Sigmoid colon (tissue), 6 donors: ENCODE measurements at regions not wholly inside any gene's neighbourhood (a gene's known extent, or its start where the extent isn't known, plus 50 kb on each side); places are given as distances from the start of the nearest gene placed in this dataset.

ENCODE experiments used
- DNase-seq: peaks from one replicate; pipeline ENCODE4 v3.0.0-alpha.2; 2019
- H3K27ac ChIP-seq, 4 donors: fragments of 200-600 bp; sonication (generic); one replicate each; pipeline ENCODE4 v1.5.1; 2016 to 2019; ENCODE audit warnings: mild to moderate bottlenecking in 1 of 4
- H3K27me3 ChIP-seq, 3 donors: fragments of 200-600 bp; sonication (generic); one replicate each; pipeline ENCODE4 v1.5.1; 2019; ENCODE audit warnings: mild to moderate bottlenecking in 1 of 3
- H3K36me3 ChIP-seq, 4 donors: fragments of 200-600 bp; sonication (generic); one replicate each; pipeline ENCODE4 v1.5.1; 2016 to 2019
- H3K4me1 ChIP-seq, 4 donors: fragments of 200-600 bp; sonication (generic); one replicate each; pipeline ENCODE4 v1.5.1; 2017 to 2019
- H3K4me3 ChIP-seq, 4 donors: fragments of 200-600 bp; sonication (generic); one replicate each; pipeline ENCODE4 v1.5.1; 2017 to 2019; ENCODE audit warnings: mild to moderate bottlenecking in 2 of 4, moderate library complexity in 1 of 4
- H3K9me3 ChIP-seq, 4 donors: fragments of 200-600 bp in 3 of 4; sonication (generic) in 3 of 4; one replicate each; pipeline versions ENCODE4 v1.5.1 to v1.6.1; 2013 to 2019
- EP300 ChIP-seq, 4 donors: sonication (generic); formaldehyde crosslinking; IDR thresholded peaks; one replicate each; pipeline ENCODE4 v1.6.1; 2017; ENCODE audit warnings: antibody characterized with exemption in 4 of 4
- POLR2A ChIP-seq, 2 donors: fragments of 450-650 bp; IDR thresholded peaks; one replicate each; pipeline ENCODE4 v1.6.1; 2016; ENCODE audit warnings: antibody characterized with exemption in 2 of 2, mild to moderate bottlenecking in 2 of 2, moderate library complexity in 2 of 2
- POLR2AphosphoS5 ChIP-seq, 4 donors: sonication (generic); formaldehyde crosslinking; IDR thresholded peaks; one replicate each; pipeline ENCODE4 v1.6.1; 2017; ENCODE audit warnings: antibody characterized with exemption in 4 of 4
- WGBS, 2 donors: extraction: QIAGEN DNeasy Blood & Tissue Kit; methylation state at CpG; one replicate each; pipeline ENCODE4 v1.1.7; 2013; 5-methylcytosine and 5-hydroxymethylcytosine counted together
- intact Hi-C: fragments of 100-400 bp; cut with DNase I; formaldehyde crosslinking; loops from one replicate; pipeline ENCODE4 v1.15.1; 2023
- TF ChIP-seq, protein P1 (sequence below), 4 experiments: fragments of 450-650 bp in 3 of 4; fragments of 200-600 bp in 1 of 4; IDR thresholded peaks; one replicate each; pipeline ENCODE4 v1.5.1; 2016 to 2019; ENCODE audit warnings: antibody characterized with exemption in 4 of 4, mild to moderate bottlenecking in 3 of 4, moderate library complexity in 2 of 4
- donor health status: healthy with polysubstance abuse.
- donor health status: healthy.

- Histone ChIP-seq H3K9me3 (no peaks in the 10 kb centered on the region), H3K27ac (no peak overlapping the region), H3K4me1 (peaks cover 0 to 4% (median 2%) of the 10 kb centered on the region in 4 donors), H3K4me3 (no peak overlapping the region), H3K36me3 (no peaks in the 10 kb centered on the region), H3K27me3 (no peaks in the 10 kb centered on the region)
- 81 to 91% methylated on average over 1 of the region's 1 CpG for WGBS, 2 donors
- intact Hi-C loops: no loop called here
- DNase-seq: no peak
- TF ChIP-seq POLR2AphosphoS5 (IDR thresholded peaks at IDR 0.05) (no peak), POLR2A (IDR thresholded peaks at IDR 0.05) (no peak), EP300 (IDR thresholded peaks at IDR 0.05) (no peak)
- TF ChIP-seq, protein P1, sequence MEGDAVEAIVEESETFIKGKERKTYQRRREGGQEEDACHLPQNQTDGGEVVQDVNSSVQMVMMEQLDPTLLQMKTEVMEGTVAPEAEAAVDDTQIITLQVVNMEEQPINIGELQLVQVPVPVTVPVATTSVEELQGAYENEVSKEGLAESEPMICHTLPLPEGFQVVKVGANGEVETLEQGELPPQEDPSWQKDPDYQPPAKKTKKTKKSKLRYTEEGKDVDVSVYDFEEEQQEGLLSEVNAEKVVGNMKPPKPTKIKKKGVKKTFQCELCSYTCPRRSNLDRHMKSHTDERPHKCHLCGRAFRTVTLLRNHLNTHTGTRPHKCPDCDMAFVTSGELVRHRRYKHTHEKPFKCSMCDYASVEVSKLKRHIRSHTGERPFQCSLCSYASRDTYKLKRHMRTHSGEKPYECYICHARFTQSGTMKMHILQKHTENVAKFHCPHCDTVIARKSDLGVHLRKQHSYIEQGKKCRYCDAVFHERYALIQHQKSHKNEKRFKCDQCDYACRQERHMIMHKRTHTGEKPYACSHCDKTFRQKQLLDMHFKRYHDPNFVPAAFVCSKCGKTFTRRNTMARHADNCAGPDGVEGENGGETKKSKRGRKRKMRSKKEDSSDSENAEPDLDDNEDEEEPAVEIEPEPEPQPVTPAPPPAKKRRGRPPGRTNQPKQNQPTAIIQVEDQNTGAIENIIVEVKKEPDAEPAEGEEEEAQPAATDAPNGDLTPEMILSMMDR (IDR thresholded peaks at IDR 0.05): no peak
Measured at GRCh38 chr13:34578471-34578870, 363.6 kb upstream of the NBEA start.

GRCh38 chr13:34578917-34579316 lies 363.2 kb upstream of the NBEA start:
- no peaks in the 10 kb centered on the region for H3K36me3 ChIP-seq
- no peak overlapping the region for H3K4me3 ChIP-seq
- intact Hi-C loops: no loop called here
- peaks cover 0 to 4% (median 2%) of the 10 kb centered on the region in 4 donors for H3K4me1 ChIP-seq
- TF ChIP-seq, protein P1 (IDR thresholded peaks at IDR 0.05): no peak
- TF ChIP-seq POLR2AphosphoS5 (IDR thresholded peaks at IDR 0.05) (no peak), EP300 (IDR thresholded peaks at IDR 0.05) (no peak), POLR2A (IDR thresholded peaks at IDR 0.05) (no peak)
- no peaks in the 10 kb centered on the region for H3K9me3 ChIP-seq
- H3K27me3 ChIP-seq: no peaks in the 10 kb centered on the region
- H3K27ac ChIP-seq: no peak overlapping the region
- DNase-seq: no peak

- Histone ChIP-seq H3K4me3 (no peak overlapping the region), H3K27me3 (no peaks in the 10 kb centered on the region), H3K9me3 (no peaks in the 10 kb centered on the region), H3K4me1 (peaks cover 0 to 4% (median 2%) of the 10 kb centered on the region in 4 donors), H3K27ac (no peak overlapping the region), H3K36me3 (no peaks in the 10 kb centered on the region)
- intact Hi-C loops: no loop called here
- 86 to 95% methylated on average over 1 of the region's 1 CpG for WGBS, 2 donors
- DNase-seq: no peak
- TF ChIP-seq EP300 (IDR thresholded peaks at IDR 0.05) (no peak), POLR2AphosphoS5 (IDR thresholded peaks at IDR 0.05) (no peak), POLR2A (IDR thresholded peaks at IDR 0.05) (no peak)
- TF ChIP-seq, protein P1 (IDR thresholded peaks at IDR 0.05): no peak
Measured at GRCh38 chr13:34583181-34583580, 358.9 kb upstream of the NBEA start.

DNA sequence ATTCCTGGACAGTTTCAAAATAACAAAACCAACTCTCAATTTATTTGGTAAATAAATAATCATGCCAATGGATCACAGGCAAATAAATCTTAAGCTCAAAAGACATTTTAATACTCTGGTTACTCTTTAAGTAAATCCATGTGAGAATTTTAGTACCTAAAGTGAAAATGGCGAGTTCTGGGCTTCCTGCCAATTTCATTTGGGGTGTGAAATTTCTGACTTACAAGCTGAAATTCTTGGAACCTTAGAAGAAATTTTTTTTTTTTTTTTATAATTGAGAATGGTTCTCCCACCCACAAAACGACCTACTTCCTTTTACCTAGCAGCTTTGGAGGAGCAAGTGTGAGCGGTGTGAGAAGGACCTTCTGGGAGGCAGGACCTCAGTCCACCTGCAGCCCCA lies 354.5 kb upstream of the NBEA start:
- WGBS, 2 donors: 50 to 58% methylated on average over 3 of the region's 3 CpGs
- Histone ChIP-seq H3K27me3 (no peaks in the 10 kb centered on the region), H3K27ac (no peak overlapping the region), H3K4me3 (no peak overlapping the region), H3K36me3 (no peaks in the 10 kb centered on the region), H3K9me3 (no peaks in the 10 kb centered on the region), H3K4me1 (peaks cover 0 to 14% (median 9%) of the 10 kb centered on the region in 4 donors)
- DNase-seq: no peak
- TF ChIP-seq POLR2A (IDR thresholded peaks at IDR 0.05) (no peak), POLR2AphosphoS5 (IDR thresholded peaks at IDR 0.05) (no peak), EP300 (IDR thresholded peaks at IDR 0.05) (no peak)
- TF ChIP-seq, protein P1 (IDR thresholded peaks at IDR 0.05): no peak
- intact Hi-C loops: no loop called here

- intact Hi-C loops: no loop called here
- 89 to 93% methylated on average over 7 of the region's 7 CpGs for WGBS, 2 donors
- no peak for DNase-seq
- Histone ChIP-seq H3K4me1 (peaks cover 0 to 11% (median 7%) of the 10 kb centered on the region in 4 donors), H3K4me3 (no peak overlapping the region), H3K27ac (no peak overlapping the region), H3K36me3 (no peaks in the 10 kb centered on the region), H3K9me3 (no peaks in the 10 kb centered on the region), H3K27me3 (no peaks in the 10 kb centered on the region)
- TF ChIP-seq POLR2AphosphoS5 (IDR thresholded peaks at IDR 0.05) (no peak), POLR2A (IDR thresholded peaks at IDR 0.05) (no peak), EP300 (IDR thresholded peaks at IDR 0.05) (no peak)
- TF ChIP-seq, protein P1 (IDR thresholded peaks at IDR 0.05): no peak
Measured at GRCh38 chr13:34588362-34588761, 353.7 kb upstream of the NBEA start.
